GM12878 (cell line): ENCODE measurements at regions not wholly inside any gene's neighbourhood (a gene's known extent, or its start where the extent isn't known, plus 50 kb on each side); places are given as distances from the start of the nearest gene placed in this dataset.
"Not testable (repeated sequence)": the region's sequence is repeated elsewhere in the genome, so short reads cannot be mapped to it uniquely, and the experiment has no call there.

Experiments
- ATAC-seq: fragments of 200-7000 bp; cut with Tn5 transposase; 3 replicates; pipeline ENCODE4 v1.9.1; 2020; ENCODE audit warnings: mild to moderate bottlenecking, moderate library complexity
- BruUV-seq: library from RNA; stranded (reverse); fragments of 400-500 nt; replicated peaks from 2 replicates; lab custom pipeline; 2021; lab: Mats Ljungman, UMichigan
- CTCF ChIA-PET: fragments of 300-600 bp; sonication (Branson Sonifier 250); formaldehyde crosslinking; extraction: SDS; loops from one replicate; lab custom pipeline; 2021; ENCODE audit warnings: inconsistent platforms; lab: Yijun Ruan, JAX
- POLR2A ChIA-PET: fragments of 350-600 bp; formaldehyde crosslinking; extraction: SDS; loops from one replicate; lab custom pipeline; 2021; ENCODE audit warnings: inconsistent platforms; lab: Charles Lee
- RAD21 ChIA-PET: fragments of 300-600 bp; sonication (Branson Sonifier 250); formaldehyde crosslinking; loops from one replicate; lab custom pipeline; 2023; ENCODE audit warnings: antibody characterized with exemption; ENCODE audit not compliant: unreplicated experiment; lab: Charles Lee
- SMC1A ChIA-PET: fragments of 300-600 bp; sonication (Branson Sonifier 250); formaldehyde crosslinking; loops from one replicate; lab custom pipeline; 2023; ENCODE audit not compliant: unreplicated experiment, uncharacterized antibody; lab: Charles Lee
- DNase-seq: peaks from one replicate; pipeline ENCODE4 v3.0.0-alpha.2; 2011; ENCODE audit warnings: low read depth, low spot score
- FAIRE-seq: peaks from 3 replicates; lab custom pipeline; 2011; peaks lifted over from hg19 to GRCh38; lab: Jason Lieb, UNC
- H2AFZ ChIP-seq: 2 replicates; pipeline ENCODE4 v1.6.0; 2011; ENCODE audit warnings: low read depth, low read length, control low read depth; ENCODE audit not compliant: control insufficient read depth
- H3K27ac ChIP-seq: 2 replicates; pipeline ENCODE4 v1.5.1; 2011; ENCODE audit warnings: control low read depth; ENCODE audit not compliant: control insufficient read depth, insufficient read depth
- H3K27me3 ChIP-seq, 2 experiments: replicated peaks in 1 of 2; 2 replicates each; pipeline versions ENCODE4 v1.6.0 to v1.6.1; 2011; ENCODE audit warnings: low read length in 1 of 2; ENCODE audit not compliant: control insufficient read depth in 2 of 2, insufficient read depth in 2 of 2
- H3K36me3 ChIP-seq, 2 experiments: 2 replicates each; pipeline ENCODE4 v1.5.1; 2011; ENCODE audit warnings: low read length in 1 of 2; ENCODE audit not compliant: control insufficient read depth in 2 of 2, insufficient read depth in 2 of 2
- H3K4me1 ChIP-seq: 2 replicates; pipeline ENCODE4 v1.6.1; 2011; ENCODE audit warnings: mild to moderate bottlenecking, low read length, moderate library complexity, mixed read lengths; ENCODE audit not compliant: control insufficient read depth, insufficient read depth
- H3K4me2 ChIP-seq: 2 replicates; pipeline ENCODE4 v1.6.0; 2011; ENCODE audit warnings: control low read depth; ENCODE audit not compliant: control insufficient read depth, insufficient read depth
- H3K4me3 ChIP-seq: fragments of 200-600 bp; sonication (generic); 2 replicates; pipeline ENCODE4 v1.5.1; 2016
- H3K79me2 ChIP-seq: 2 replicates; pipeline ENCODE4 v1.6.0; 2011; ENCODE audit warnings: low read length; ENCODE audit not compliant: control insufficient read depth, insufficient read depth
- H3K9ac ChIP-seq: 2 replicates; pipeline ENCODE4 v1.8.0; 2011; ENCODE audit warnings: low read length, control low read depth, mixed read lengths; ENCODE audit not compliant: control insufficient read depth, insufficient read depth
- H3K9me3 ChIP-seq: replicated peaks from 3 replicates; pipeline ENCODE4 v1.5.1; 2011; ENCODE audit warnings: mild to moderate bottlenecking, low read length; ENCODE audit not compliant: control insufficient read depth, insufficient read depth
- H4K20me1 ChIP-seq: 2 replicates; pipeline ENCODE4 v1.6.0; 2011; ENCODE audit not compliant: control insufficient read depth, insufficient read depth
- BHLHE40 ChIP-seq, 2 experiments: fragments of 450-650 bp in 1 of 2; IDR thresholded peaks; 2 replicates each; pipeline ENCODE4 v1.6.1; 2011 to 2017; ENCODE audit warnings: low read depth in 2 of 2, borderline replicate concordance in 1 of 2, improper control_type of control experiment in 1 of 2, low read length in 1 of 2, mild to moderate bottlenecking in 1 of 2
- CHD2 ChIP-seq: IDR thresholded peaks from 2 replicates; pipeline ENCODE4 v1.6.1; 2011; ENCODE audit warnings: low read depth, low read length, improper control_type of control experiment, borderline replicate concordance
- DPF2 ChIP-seq: fragments of 450-650 bp; IDR thresholded peaks from 2 replicates; pipeline ENCODE4 v1.6.1; 2017; ENCODE audit warnings: mild to moderate bottlenecking
- FOXK2 ChIP-seq: fragments of 450-650 bp; IDR thresholded peaks from 2 replicates; pipeline ENCODE4 v1.6.1; 2017; ENCODE audit warnings: mild to moderate bottlenecking, moderate library complexity
- GATAD2B ChIP-seq: fragments of 450-650 bp; conservative IDR thresholded peaks from 2 replicates; pipeline ENCODE4 v1.6.1; 2017; ENCODE audit warnings: low read depth, mild to moderate bottlenecking, moderate library complexity
- KAT2A ChIP-seq: conservative IDR thresholded peaks from 2 replicates; pipeline ENCODE4 v1.6.1; 2011; ENCODE audit warnings: low read depth, low read length; ENCODE audit not compliant: control insufficient read depth
- NR2C2 ChIP-seq: IDR thresholded peaks from 2 replicates; pipeline ENCODE4 v1.6.1; 2011; ENCODE audit warnings: borderline replicate concordance, low read depth; ENCODE audit not compliant: control insufficient read depth, insufficient read length
- RBBP5 ChIP-seq: fragments of 200-600 bp; sonication (generic); conservative IDR thresholded peaks from 2 replicates; pipeline ENCODE4 v1.6.1; 2016
- RCOR1 ChIP-seq: conservative IDR thresholded peaks from 2 replicates; pipeline ENCODE4 v1.6.1; 2012; ENCODE audit warnings: low read depth, low read length, improper control_type of control experiment
- SIN3A ChIP-seq: IDR thresholded peaks from 2 replicates; pipeline ENCODE4 v1.6.1; 2012; ENCODE audit warnings: low read depth, low read length, improper control_type of control experiment
- SMC3 ChIP-seq: IDR thresholded peaks from 2 replicates; pipeline ENCODE4 v1.6.1; 2011; ENCODE audit warnings: low read length, improper control_type of control experiment, borderline replicate concordance
- SP1 ChIP-seq: IDR thresholded peaks from one replicate; pipeline ENCODE4 v1.6.1; 2011; ENCODE audit warnings: low read depth, low read length
- WGBS: methylation state at CpG from one replicate; pipeline ENCODE4 v1.1.6; 2016; ENCODE audit warnings: low lambda C conversion rate; ENCODE audit not compliant: insufficient replicate concordance, insufficient coverage; ENCODE audit errors: missing lambda C conversion rate; 5-methylcytosine and 5-hydroxymethylcytosine counted together
- in situ Hi-C: fragments of 300-500 bp; cut with MboI; formaldehyde crosslinking; loops from 9 replicates; pipeline ENCODE4 v1.14.3; 2018; ENCODE audit warnings: mixed read lengths
- intact Hi-C: fragments of 100-400 bp; cut with micrococcal nuclease; formaldehyde crosslinking; loops from one replicate; pipeline ENCODE4 v1.14.2; 2022; ENCODE audit not compliant: unreplicated experiment
- TF ChIP-seq, protein P1 (sequence below): IDR thresholded peaks from 2 replicates; pipeline ENCODE4 v1.6.1; 2011; ENCODE audit warnings: mild to moderate bottlenecking, low read depth, low read length, moderate library complexity; ENCODE audit not compliant: insufficient replicate concordance
- TF ChIP-seq, protein P2 (sequence below): fragments of 450-650 bp; formaldehyde crosslinking; IDR thresholded peaks from 2 replicates; pipeline ENCODE4 v1.5.0; 2022; ENCODE audit warnings: mild to moderate bottlenecking, missing genetic modification characterization

DNA sequence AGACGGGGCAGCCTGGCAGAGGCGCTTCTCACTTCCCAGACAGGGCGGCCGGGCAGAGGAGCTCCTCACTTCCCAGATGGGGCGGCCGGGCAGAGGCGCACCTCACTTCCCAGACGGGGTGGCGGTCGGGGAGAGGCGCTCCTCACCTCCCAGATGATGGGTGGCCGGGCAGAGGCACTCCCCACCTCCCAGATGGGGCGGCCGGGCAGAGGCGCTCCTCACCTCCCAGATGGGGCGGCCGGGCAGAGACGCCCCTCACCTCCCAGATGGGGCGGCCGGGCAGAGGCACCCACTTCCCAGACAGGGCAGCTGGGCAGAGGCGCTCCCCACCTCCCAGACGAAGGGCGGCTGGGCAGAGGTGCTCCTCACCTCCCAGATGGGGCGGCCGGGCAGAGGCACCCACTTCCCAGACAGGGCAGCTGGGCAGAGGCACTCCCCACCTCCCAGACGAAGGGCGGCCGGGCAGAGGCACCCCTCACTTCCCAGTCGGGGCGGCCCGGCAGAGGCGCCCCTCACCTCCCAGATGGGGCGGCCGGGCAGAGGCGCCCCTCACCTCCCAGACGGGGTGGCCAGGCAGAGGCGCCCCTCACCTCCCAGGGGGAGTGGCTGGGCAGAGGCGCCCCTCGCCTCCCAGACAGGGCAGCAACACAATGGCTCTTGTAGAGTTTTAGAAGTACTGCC, 258.8 kb downstream of the HAPSTR1 start:
- H3K27ac ChIP-seq, H4K20me1 ChIP-seq, H2AFZ ChIP-seq, H3K9me3 ChIP-seq, RAD21 ChIA-PET, FAIRE-seq, BruUV-seq, intact Hi-C loops, DNase-seq, POLR2A ChIA-PET, ATAC-seq, in situ Hi-C loops, H3K4me1 ChIP-seq, H3K36me3 ChIP-seq, H3K79me2 ChIP-seq, H3K4me2 ChIP-seq, H3K27me3 ChIP-seq, SMC1A ChIA-PET, CTCF ChIA-PET, H3K9ac ChIP-seq, H3K4me3 ChIP-seq: not testable (repeated sequence)
- whole genome bisulfite sequencing: 51% methylated on average over 27 of the region's 39 CpGs

DNA sequence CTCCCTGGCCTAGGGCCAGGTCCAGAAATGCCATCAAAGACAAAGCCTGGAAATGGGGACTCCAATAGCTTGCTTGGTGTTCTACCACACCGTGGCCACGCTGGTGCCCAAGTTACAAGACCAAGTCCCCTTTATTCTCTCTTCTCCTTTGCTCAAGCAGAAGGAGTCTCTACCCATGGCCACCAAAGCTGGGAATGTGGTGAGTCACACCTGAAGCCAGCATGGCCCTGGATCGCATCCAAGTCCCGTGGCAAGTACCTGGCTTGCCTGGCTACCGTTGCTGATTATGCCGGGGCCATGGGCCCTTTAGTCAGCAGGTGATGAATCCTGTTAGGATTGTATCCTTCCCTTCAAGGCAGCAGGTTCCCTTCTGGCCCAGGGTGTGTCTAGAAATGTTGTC, 260.0 kb downstream of the HAPSTR1 start:
- Histone ChIP-seq H3K79me2 (no peaks in the 10 kb centered on the region), H3K9me3 (no peaks in the 10 kb centered on the region), H3K9ac (no peak overlapping the region), H2AFZ (no peak overlapping the region), H3K4me3 (no peak overlapping the region), H3K27ac (no peak overlapping the region), H3K27me3 (no peaks in the 10 kb centered on the region), H3K36me3 (no peaks in the 10 kb centered on the region), H3K4me2 (no peak overlapping the region), H3K4me1 (no peaks in the 10 kb centered on the region), H4K20me1 (no peaks in the 10 kb centered on the region)
- CTCF ChIA-PET: no interaction called here
- no TSS peak for BruUV-seq
- ATAC-seq (no peak), FAIRE-seq (no peak), DNase-seq (no peak)
- 12% methylated on average over 6 of the region's 6 CpGs for WGBS
- intact Hi-C loops: no loop called here
- SMC1A ChIA-PET: no interaction called here
- POLR2A ChIA-PET: no interaction called here
- in situ Hi-C loops: no loop called here
- RAD21 ChIA-PET: no interaction called here
- TF ChIP-seq RCOR1: no peak
- no peak for TF ChIP-seq CHD2
- TF ChIP-seq SIN3A: no peak
- TF ChIP-seq NR2C2: no peak
- TF ChIP-seq SMC3: no peak
- no peak for TF ChIP-seq KAT2A
- no peak for TF ChIP-seq RBBP5
- TF ChIP-seq FOXK2: no peak
- TF ChIP-seq, protein P1, sequence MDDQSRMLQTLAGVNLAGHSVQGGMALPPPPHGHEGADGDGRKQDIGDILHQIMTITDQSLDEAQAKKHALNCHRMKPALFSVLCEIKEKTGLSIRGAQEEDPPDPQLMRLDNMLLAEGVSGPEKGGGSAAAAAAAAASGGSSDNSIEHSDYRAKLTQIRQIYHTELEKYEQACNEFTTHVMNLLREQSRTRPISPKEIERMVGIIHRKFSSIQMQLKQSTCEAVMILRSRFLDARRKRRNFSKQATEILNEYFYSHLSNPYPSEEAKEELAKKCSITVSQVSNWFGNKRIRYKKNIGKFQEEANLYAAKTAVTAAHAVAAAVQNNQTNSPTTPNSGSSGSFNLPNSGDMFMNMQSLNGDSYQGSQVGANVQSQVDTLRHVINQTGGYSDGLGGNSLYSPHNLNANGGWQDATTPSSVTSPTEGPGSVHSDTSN: no peak
- no peak for TF ChIP-seq SP1
- TF ChIP-seq DPF2: no peak
- TF ChIP-seq, protein P2, sequence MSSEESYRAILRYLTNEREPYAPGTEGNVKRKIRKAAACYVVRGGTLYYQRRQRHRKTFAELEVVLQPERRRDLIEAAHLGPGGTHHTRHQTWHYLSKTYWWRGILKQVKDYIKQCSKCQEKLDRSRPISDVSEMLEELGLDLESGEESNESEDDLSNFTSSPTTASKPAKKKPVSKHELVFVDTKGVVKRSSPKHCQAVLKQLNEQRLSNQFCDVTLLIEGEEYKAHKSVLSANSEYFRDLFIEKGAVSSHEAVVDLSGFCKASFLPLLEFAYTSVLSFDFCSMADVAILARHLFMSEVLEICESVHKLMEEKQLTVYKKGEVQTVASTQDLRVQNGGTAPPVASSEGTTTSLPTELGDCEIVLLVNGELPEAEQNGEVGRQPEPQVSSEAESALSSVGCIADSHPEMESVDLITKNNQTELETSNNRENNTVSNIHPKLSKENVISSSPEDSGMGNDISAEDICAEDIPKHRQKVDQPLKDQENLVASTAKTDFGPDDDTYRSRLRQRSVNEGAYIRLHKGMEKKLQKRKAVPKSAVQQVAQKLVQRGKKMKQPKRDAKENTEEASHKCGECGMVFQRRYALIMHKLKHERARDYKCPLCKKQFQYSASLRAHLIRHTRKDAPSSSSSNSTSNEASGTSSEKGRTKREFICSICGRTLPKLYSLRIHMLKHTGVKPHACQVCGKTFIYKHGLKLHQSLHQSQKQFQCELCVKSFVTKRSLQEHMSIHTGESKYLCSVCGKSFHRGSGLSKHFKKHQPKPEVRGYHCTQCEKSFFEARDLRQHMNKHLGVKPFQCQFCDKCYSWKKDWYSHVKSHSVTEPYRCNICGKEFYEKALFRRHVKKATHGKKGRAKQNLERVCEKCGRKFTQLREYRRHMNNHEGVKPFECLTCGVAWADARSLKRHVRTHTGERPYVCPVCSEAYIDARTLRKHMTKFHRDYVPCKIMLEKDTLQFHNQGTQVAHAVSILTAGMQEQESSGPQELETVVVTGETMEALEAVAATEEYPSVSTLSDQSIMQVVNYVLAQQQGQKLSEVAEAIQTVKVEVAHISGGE (CRISPR knock-in tag): no peak
- TF ChIP-seq GATAD2B: no peak
- no peak for TF ChIP-seq BHLHE40 (IDR thresholded peaks at IDR 0.05; ENCODE audit: borderline replicate concordance in 1 of 2, low read depth in 2 of 2, low read length in 1 of 2)
